Panc1 (cell line): ENCODE measurements at regions not wholly inside any gene's neighbourhood (a gene's known extent, or its start where the extent isn't known, plus 50 kb on each side); places are given as distances from the start of the nearest gene placed in this dataset.

Source experiments
- ATAC-seq: fragments of 200-7000 bp; cut with Tn5 transposase; 2 replicates; pipeline ENCODE4 v1.9.1; 2020; ENCODE audit warnings: mild to moderate bottlenecking, moderate library complexity
- BruUV-seq: library from RNA; stranded (reverse); fragments of 400-500 nt; replicated peaks from 2 replicates; lab custom pipeline; 2021; lab: Mats Ljungman, UMichigan
- CTCF ChIA-PET: fragments of 300-600 bp; sonication (Branson Sonifier 250); formaldehyde crosslinking; loops from one replicate; lab custom pipeline; 2022; ENCODE audit warnings: antibody characterized with exemption; lab: Charles Lee
- POLR2A ChIA-PET: fragments of 300-600 bp; sonication (Branson Sonifier 250); formaldehyde crosslinking; loops from one replicate; lab custom pipeline; 2022; ENCODE audit warnings: antibody characterized with exemption; lab: Charles Lee
- DNase-seq: peaks from one replicate; pipeline ENCODE4 v3.0.0-alpha.2; 2010; ENCODE audit warnings: low read depth, low spot score
- H3K27ac ChIP-seq: 2 replicates; pipeline ENCODE4 v1.5.1; 2011; ENCODE audit warnings: mild to moderate bottlenecking, low read length, inconsistent platforms
- H3K27me3 ChIP-seq: fragments of 200-500 bp; sonication (Bioruptor generic); 2 replicates; pipeline ENCODE4 v1.6.0; 2014; ENCODE audit warnings: low read length, inconsistent platforms; ENCODE audit not compliant: control insufficient read depth, insufficient read depth
- H3K36me3 ChIP-seq: fragments of 200-500 bp; sonication (Bioruptor generic); 2 replicates; pipeline ENCODE4 v1.5.1; 2014; ENCODE audit warnings: inconsistent platforms, mild to moderate bottlenecking, low read length, moderate library complexity; ENCODE audit not compliant: control insufficient read depth, insufficient read depth
- H3K4me1 ChIP-seq: 2 replicates; pipeline ENCODE4 v1.5.1; 2011; ENCODE audit warnings: inconsistent platforms, mild to moderate bottlenecking, low read length, moderate library complexity; ENCODE audit not compliant: control insufficient read depth, insufficient read depth
- H3K4me3 ChIP-seq, 2 experiments: 2 replicates each; pipeline ENCODE4 v1.5.1; 2011 to 2012; ENCODE audit warnings: low read depth in 2 of 2, low read length in 2 of 2, mild to moderate bottlenecking in 2 of 2, inconsistent platforms in 1 of 2, moderate library complexity in 1 of 2
- H3K9me3 ChIP-seq: fragments of 200-500 bp; sonication (Bioruptor generic); 2 replicates; pipeline ENCODE4 v1.5.1; 2014; ENCODE audit warnings: low read depth, mild to moderate bottlenecking, inconsistent platforms, low read length, moderate library complexity; ENCODE audit not compliant: control insufficient read depth, insufficient read depth
- POLR2AphosphoS5 ChIP-seq: IDR thresholded peaks from 2 replicates; pipeline ENCODE4 v1.6.1; 2012; ENCODE audit warnings: mild to moderate bottlenecking, low read depth, low read length, moderate library complexity
- SIN3A ChIP-seq: IDR thresholded peaks from 2 replicates; pipeline ENCODE4 v1.6.1; 2012; ENCODE audit warnings: low read depth, mild to moderate bottlenecking, low read length, moderate library complexity, borderline replicate concordance; ENCODE audit not compliant: insufficient read depth
- TCF7L2 ChIP-seq: IDR thresholded peaks from 2 replicates; pipeline ENCODE4 v1.6.1; 2011; ENCODE audit warnings: mild to moderate bottlenecking, low read depth, low read length, inconsistent platforms
- in situ Hi-C: cut with HindIII; loops from 2 replicates; pipeline ENCODE4 v1.10.0; 2016; ENCODE audit warnings: low sequenced_read_pairs, low pct_unique_long_range_greater_than_20kb
- intact Hi-C: fragments of 100-400 bp; cut with micrococcal nuclease; formaldehyde crosslinking; loops from one replicate; pipeline ENCODE4 v1.10.0; 2022; ENCODE audit not compliant: unreplicated experiment
- TF ChIP-seq, protein P1 (sequence below): fragments of 450-650 bp; IDR thresholded peaks from 2 replicates; pipeline ENCODE4 v1.5.1; 2017; ENCODE audit warnings: mild to moderate bottlenecking
- TF ChIP-seq, protein P2 (sequence below), 2 experiments: IDR thresholded peaks; 2 replicates each; pipeline ENCODE4 v1.6.1; 2011 to 2012; ENCODE audit warnings: low read depth in 2 of 2, control low read depth in 1 of 2, low read length in 1 of 2, mild to moderate bottlenecking in 1 of 2, moderate library complexity in 1 of 2; ENCODE audit not compliant: insufficient read depth in 1 of 2

DNA sequence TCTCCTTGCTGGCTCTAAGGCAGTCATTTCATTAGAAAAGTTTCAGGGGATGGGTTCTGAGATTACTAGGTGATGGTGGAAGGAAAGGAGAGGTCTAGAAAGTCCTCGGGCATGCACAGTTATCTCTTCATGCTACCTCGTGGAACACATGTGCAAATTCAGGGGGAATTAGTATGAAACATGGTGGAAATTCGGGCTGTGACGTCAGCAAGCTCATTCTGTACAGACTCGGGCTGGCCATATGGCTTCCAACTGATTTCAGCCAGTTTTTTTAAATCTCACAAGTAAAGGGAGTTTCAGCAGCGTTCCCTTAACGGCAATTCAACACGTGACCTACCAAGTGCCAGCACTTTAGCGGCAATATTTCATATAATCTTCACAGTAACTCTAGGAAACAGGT, 251.1 kb downstream of the TBL1XR1 start:
- no peaks in the 10 kb centered on the region for H3K27me3 ChIP-seq
- POLR2A ChIA-PET = no interaction called here
- no peaks in the 10 kb centered on the region for H3K36me3 ChIP-seq
- no TSS peak for BruUV-seq
- in situ Hi-C loops (no loop called here), intact Hi-C loops (loop anchor here (10.0 kb wide), 1 partner anchor 1439 kb away; no protein-coding TSS in a partner anchor)
- H3K4me3 ChIP-seq = no peak overlapping the region
- DNase-seq (no peak), ATAC-seq (no peak)
- no peak overlapping the region for H3K27ac ChIP-seq
- CTCF ChIA-PET = no interaction called here
- H3K9me3 ChIP-seq = no peaks in the 10 kb centered on the region
- TF ChIP-seq, protein P1, sequence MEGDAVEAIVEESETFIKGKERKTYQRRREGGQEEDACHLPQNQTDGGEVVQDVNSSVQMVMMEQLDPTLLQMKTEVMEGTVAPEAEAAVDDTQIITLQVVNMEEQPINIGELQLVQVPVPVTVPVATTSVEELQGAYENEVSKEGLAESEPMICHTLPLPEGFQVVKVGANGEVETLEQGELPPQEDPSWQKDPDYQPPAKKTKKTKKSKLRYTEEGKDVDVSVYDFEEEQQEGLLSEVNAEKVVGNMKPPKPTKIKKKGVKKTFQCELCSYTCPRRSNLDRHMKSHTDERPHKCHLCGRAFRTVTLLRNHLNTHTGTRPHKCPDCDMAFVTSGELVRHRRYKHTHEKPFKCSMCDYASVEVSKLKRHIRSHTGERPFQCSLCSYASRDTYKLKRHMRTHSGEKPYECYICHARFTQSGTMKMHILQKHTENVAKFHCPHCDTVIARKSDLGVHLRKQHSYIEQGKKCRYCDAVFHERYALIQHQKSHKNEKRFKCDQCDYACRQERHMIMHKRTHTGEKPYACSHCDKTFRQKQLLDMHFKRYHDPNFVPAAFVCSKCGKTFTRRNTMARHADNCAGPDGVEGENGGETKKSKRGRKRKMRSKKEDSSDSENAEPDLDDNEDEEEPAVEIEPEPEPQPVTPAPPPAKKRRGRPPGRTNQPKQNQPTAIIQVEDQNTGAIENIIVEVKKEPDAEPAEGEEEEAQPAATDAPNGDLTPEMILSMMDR = no peak
- no peak for TF ChIP-seq SIN3A
- TF ChIP-seq POLR2AphosphoS5 = no peak
- TF ChIP-seq, protein P2, sequence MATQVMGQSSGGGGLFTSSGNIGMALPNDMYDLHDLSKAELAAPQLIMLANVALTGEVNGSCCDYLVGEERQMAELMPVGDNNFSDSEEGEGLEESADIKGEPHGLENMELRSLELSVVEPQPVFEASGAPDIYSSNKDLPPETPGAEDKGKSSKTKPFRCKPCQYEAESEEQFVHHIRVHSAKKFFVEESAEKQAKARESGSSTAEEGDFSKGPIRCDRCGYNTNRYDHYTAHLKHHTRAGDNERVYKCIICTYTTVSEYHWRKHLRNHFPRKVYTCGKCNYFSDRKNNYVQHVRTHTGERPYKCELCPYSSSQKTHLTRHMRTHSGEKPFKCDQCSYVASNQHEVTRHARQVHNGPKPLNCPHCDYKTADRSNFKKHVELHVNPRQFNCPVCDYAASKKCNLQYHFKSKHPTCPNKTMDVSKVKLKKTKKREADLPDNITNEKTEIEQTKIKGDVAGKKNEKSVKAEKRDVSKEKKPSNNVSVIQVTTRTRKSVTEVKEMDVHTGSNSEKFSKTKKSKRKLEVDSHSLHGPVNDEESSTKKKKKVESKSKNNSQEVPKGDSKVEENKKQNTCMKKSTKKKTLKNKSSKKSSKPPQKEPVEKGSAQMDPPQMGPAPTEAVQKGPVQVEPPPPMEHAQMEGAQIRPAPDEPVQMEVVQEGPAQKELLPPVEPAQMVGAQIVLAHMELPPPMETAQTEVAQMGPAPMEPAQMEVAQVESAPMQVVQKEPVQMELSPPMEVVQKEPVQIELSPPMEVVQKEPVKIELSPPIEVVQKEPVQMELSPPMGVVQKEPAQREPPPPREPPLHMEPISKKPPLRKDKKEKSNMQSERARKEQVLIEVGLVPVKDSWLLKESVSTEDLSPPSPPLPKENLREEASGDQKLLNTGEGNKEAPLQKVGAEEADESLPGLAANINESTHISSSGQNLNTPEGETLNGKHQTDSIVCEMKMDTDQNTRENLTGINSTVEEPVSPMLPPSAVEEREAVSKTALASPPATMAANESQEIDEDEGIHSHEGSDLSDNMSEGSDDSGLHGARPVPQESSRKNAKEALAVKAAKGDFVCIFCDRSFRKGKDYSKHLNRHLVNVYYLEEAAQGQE (IDR thresholded peaks at IDR 0.05; ENCODE audit: insufficient read depth in 1 of 2, low read depth in 2 of 2, low read length in 1 of 2) = no peak
- TF ChIP-seq TCF7L2 = no peak
- H3K4me1 ChIP-seq = no peaks in the 10 kb centered on the region

DNA sequence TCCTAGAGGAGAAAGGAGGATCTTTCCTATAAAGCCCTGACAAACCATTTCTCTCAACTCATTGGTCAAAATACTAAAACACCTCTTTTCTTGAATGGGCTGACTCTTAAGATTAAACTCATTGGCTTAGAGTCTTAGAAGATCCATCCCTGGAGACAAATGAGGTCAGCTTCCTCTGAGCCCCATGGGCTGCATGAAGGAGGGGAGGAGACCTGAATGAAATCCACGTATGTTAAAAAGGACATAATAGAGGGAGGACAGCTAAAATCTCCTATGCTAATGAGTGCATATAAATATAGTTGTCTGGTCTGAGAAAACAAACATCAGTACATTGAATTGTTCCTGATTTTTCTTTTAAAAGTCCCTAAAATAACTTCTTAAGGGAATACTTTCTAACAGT, 255.0 kb downstream of the TBL1XR1 start:
- no peaks in the 10 kb centered on the region for H3K9me3 ChIP-seq
- H3K4me3 ChIP-seq = no peak overlapping the region
- in situ Hi-C loops (no loop called here), intact Hi-C loops (loop anchor here (10.0 kb wide), 1 partner anchor 1442 kb away; no protein-coding TSS in a partner anchor)
- no peak for ATAC-seq
- H3K4me1 ChIP-seq = no peaks in the 10 kb centered on the region
- H3K27ac ChIP-seq = no peak overlapping the region
- no peak for DNase-seq
- POLR2A ChIA-PET = no interaction called here
- H3K36me3 ChIP-seq = no peaks in the 10 kb centered on the region
- BruUV-seq = no TSS peak
- CTCF ChIA-PET = no interaction called here
- TF ChIP-seq, protein P2 (IDR thresholded peaks at IDR 0.05; ENCODE audit: insufficient read depth in 1 of 2, low read depth in 2 of 2, low read length in 1 of 2) = no peak
- TF ChIP-seq, protein P1 = no peak
- TF ChIP-seq TCF7L2 (no peak), SIN3A (no peak), POLR2AphosphoS5 (no peak)
- H3K27me3 ChIP-seq = no peaks in the 10 kb centered on the region
